NCI-H2171 treated with DMSO at 0.1 percent for 48 hours (cell line): ENCODE measurements at regions not wholly inside any gene's neighbourhood (a gene's known extent, or its start where the extent isn't known, plus 50 kb on each side); places are given as distances from the start of the nearest gene placed in this dataset.
A peak's percentile ranks its signal among the peaks of the same experiment; 100 is the strongest.

Experiments used
- DNase-seq: peaks from one replicate; lab custom pipeline; 2025; lab: John Stamatoyannopoulos, UW

DNA sequence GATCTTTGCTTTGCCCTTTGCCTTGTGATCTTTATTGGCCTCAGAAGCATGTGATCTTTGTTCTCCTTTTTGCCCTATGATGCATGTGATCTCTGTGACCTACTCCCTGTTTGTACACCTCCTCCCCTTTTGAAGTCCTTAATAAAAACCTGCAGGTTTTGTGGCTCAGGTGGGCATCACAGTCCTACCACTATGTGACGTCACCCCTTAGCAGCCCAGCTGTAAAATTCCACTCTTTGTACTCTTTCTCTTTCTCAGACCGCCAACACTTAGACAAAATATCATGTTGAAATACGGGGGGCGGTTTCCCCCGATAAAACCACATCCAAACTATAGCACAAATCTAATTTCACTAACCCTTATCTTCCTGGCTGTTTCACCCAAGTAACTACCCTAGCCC lies 76.7 kb upstream of the RAPGEF4 start:
- DNase-seq, result no peak

DNA sequence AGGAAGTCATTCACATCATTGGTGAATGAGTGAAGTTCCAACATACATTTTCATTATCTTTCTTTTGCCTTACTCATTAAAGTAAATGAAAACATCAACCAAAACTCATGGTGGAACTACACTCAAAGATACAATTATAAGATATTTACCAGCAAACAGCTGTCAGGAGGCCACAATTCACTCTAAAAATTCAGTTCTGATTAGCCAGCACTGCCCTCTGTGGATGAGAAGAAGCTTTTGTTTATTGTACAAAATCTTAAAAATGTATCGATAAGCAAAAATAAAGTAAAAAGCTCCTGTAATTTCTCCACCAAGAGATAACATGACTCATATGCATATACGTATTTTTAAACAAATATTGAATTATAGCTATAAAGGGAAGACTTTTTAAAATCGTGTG lies 73.5 kb upstream of the RAPGEF4 start:
- DNase-seq, result no peak

DNA sequence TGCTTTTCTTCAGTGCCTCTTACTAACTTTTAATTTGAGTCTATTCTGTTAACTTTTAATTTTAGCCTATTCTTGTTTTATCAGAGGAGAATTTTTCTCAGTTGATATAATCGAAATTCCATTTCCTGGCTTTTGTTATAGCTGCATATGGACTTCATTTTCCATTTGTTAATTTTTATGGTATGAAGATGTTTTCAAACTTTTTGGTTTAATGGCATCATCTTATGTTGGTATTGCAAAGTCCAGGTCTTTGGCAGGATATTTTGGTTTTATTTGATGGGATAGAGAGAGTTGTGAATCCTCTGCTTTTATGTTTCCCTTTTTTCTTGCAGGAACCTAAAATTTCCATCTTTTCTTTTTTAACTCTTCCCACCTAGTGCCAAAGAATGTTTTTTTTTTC lies 70.9 kb upstream of the RAPGEF4 start:
- DNase-seq, result no peak

DNA sequence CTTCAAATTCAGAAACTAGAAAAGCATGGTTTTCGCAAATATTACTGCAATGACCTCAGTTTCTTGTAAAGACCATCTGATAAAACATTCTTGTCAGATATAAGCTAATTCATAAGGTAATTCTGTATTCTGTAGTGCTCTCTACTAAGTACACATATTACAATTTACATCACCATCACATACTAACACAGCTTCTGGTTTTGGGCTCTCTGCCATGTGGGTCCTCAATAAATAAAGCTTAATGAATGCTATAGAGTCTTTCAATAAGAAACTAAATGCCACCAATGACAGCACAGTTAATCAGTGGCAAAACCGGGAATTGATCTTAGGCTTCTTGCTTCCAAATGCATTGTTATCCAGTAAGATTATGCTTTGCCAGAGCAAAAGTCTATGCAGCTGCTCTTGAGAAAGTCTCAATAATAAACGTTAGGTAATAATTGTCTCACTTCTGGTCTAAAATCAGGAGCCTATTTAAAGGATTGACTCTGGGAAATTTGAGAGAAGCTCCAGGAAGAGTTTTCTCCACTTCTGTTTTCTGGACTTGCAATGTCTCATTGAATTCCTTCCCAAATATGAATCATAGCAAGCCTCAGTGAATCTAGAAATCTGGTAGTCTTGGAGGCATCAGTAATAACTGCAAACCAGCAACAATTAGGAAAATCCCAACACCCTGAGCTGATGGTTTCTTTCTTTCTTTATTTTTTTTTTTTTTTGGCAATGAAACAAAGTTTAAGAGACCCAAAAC lies 67.9 kb upstream of the RAPGEF4 start:
- DNase-seq, result no peak

DNA sequence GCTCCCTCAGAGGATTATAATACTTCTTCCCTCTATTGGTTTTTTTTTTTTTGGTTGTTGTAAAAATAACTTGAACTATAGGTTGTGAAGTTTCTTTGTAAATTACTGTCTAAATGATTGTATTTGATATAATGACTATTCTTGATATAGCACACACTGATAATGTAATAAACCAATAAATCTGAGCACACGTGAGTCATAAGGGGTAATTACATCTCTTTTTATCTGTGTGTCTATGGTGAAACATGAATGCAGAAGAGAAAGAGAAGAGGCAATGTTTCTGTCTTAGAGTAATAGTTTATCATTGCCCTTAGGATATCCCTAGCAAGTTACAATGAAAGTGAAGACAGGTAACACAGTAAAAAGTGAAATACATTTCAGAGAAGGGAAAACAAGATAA lies 64.1 kb upstream of the RAPGEF4 start:
- no peak for DNase-seq

DNA sequence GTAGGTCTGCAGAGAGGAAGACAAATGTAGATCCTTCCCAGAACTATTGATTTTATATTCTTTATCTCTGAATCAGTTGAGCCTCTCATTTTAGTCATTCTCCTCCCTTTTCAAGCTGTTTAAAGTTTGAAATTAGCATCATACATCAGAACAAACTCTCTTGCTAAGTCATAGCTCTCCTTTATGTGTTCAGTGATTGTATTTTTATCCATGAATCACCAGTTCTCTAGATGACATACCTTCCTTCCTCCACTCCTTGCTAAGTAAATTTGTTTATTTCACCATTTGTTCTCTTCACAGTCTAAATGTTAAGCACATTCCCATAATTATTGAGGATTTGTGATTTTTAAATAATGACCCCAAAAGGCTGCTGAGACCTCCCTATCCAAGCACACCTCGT lies 63.5 kb upstream of the RAPGEF4 start:
- no peak for DNase-seq

DNA sequence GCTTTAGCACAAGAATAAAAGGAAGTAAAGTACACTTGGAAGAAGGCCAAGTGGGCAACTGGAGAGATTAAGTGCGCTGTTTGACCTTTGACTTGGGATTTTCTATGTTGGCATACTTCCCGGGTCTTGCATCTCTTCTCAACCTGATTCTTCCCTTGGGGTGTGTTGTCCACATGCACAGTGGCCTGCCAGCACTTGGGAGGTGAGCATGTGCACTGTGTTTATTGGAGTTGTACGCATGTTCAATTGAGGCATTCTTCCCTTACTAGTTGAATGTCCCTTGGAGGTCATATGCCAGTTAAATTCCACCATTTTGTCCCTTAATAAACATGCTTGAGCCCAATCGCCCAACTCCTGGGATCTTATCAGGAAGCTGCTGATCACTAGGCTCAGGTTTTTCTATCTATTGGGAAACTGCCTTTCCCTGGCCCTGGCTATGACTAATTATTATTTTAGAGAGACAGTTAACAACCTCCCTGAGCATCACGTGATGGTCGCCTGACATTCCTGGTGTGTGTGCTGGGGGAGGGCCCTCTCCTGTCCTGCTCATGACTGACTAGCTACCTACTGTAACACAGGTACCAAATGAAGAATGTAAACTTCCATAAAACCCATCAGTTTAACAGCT lies 62.5 kb upstream of the RAPGEF4 start:
- no peak for DNase-seq

DNA sequence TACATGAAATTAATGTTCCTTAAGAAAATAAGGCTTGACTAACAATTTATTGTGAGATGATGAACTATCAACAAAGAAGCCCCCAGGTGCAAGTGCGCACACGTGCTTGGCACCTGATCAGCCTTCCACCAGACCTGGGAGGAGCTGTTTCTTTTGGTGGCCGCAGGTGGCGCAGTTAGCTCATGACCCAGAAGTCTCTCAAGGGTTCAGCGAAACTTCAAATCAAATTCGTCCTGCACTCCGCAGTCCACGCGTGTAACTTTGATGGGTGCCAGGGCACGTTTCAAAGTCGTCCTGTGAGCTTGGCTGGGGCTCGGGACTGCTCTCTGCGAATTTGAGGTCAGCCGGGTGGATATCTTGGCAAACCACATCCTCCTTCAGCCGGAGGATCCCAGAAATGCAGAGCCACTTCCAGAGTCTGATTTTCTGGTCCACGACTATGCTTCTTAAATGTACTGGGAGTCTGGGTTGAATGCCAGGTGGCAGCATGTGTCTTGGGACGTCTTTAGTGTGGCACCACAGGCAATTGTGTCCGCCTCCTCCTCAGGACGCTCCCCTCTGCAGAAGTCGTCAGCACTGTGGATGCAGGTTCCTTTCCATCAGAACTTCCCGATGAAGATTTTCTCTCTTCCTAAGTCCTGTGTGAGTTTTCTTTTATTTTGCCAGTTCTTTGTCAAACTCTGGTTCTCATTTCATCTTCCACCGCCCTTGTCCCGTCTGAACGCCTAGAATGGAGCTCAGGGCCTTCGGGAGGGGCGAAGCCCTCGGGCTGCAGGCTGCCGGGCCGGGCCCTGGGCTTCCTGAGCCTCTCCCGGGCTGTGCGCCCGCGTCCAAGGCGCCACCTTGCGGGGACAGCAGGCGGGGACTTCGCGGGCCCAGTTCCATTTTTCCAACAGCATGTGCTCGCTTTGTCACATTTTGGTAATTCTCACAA lies 61.3 kb upstream of the RAPGEF4 start:
- no peak for DNase-seq

DNA sequence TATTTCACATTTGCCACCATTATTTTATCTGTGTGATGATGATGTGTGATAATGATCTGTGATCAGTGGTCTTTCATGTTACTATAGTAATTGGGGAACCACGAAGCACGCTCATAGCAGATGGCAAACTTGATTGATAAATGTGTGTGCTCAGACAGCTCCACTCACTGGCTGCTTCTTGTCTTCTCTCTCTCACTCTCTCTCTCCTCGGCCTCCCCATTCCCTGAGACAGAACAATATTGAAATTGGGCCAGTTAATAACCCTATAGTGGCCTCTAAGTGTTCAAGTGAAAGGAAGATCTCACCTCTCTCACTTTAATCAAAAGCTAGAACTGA lies 60.7 kb upstream of the RAPGEF4 start:
- no peak for DNase-seq

DNA sequence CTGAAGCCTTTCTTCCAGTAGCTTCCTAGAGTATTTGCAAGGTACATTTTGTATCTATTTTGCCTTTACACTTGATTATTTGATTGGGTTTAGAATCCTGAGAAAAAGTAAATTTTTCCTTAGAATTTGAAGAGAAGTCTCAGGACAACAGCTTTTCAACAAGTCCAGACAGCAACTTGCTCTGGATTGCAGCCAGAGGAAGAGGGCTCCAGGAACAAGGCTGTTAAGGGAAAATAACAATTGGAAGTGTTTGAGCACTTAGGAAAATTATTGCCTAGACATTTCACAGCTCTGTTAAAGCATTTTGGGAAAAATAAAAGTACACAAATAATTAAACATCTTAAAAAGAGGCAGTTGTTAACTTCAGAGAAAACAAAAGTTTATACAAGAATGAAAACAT lies 58.3 kb upstream of the RAPGEF4 start:
- DNase-seq, result peak; percentile 20

DNA sequence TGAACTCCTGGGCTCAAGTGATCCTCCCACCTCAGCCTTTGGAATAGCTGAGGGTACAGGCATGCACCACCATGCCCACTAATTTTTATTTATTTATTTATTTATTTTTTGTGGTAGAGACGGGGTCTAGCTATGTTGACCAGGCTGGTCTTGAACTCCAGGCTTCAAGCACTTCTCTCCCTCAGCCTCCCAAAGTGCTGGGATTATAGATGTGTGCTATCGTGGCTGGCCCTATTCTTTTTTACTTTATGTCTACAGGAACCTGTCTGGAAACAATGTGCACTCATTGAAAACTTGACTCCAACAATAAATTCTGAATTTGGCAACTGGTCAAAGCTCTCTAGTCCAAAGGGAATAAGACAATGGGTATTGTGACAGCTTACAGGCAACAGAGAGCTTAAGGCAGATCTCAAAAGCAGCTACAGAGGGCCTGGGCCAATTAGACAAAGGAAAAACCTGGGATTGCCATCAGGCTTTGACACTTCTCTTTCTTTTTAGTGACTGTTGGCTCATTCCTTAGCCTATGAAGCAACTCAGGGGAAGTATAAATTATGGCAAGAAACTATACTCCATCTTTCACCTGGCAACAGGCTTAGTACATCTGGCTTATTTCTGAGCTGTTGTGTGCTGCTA lies 55.1 kb upstream of the RAPGEF4 start:
- DNase-seq, result no peak

DNA sequence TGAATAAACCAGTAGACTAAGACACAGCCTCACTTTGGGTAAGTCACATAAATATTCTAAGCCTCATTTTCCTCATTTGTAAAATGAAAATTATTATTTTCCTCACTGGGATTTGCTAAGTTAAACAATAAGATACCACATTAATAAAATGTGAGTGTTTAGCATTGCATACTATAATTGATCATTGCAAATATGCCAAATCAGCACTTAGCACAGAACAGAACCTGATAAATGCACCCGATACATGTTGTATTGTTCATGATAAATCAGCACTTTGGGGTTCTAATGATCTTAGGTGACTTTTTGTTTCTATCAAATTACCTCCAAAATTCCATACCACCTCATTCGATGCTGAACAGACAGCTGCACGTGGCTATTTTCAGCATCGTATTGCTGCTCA lies 50.2 kb upstream of the RAPGEF4 start:
- DNase-seq, result no peak
